ENCODE measurements at regions not wholly inside any gene's neighbourhood (a gene's known extent, or its start where the extent isn't known, plus 50 kb on each side); places are given as distances from the start of the nearest gene placed in this dataset.
"Not testable (repeated sequence)": the region's sequence is repeated elsewhere in the genome, so short reads cannot be mapped to it uniquely, and the experiment has no call there.

DNA sequence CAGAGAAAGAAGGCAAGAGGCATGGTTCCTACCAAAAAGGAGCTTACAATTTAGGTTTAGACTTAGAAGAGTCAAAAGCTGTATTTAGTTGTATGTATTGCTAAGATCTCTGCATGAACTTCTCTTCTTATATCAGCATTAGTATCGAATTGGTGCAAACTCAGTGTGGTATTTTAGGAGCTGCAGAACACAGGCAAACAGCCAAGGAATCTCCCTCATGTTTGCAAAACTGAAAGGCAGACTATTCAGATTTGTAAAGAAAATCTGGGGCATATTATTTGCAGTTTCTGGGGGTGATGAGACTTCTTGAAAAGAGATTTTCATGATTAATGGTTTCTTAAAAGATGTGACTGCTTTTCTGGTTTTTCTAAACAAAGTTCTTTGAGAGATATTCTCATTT is 252.7 kb downstream of the CEMIP2 start:
- H3K4me3 ChIP-seq (ENCODE audit: low read depth, low read length), result no peak overlapping the region
- no peak for TF ChIP-seq POLR2A (IDR thresholded peaks at IDR 0.05; ENCODE audit: extremely low read depth, insufficient read length)

DNA sequence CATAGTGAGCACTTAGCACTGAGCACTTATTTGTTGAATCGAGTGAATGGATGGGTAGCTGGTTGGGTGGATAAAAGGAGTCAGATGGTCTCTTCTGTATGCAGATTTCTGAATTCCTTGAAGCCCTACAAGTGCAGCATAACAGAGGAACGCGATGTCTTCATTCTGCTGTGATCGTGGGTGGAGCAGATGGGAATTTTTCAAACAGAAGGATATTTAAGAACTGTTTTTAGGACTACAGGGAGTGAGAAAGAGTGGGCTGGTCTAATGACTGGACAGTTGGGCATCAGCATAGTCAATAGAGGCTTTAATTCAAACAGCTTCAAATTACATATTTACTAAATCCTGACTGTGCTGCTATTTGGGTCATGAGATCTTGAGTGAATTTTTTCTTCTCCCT is 253.2 kb downstream of the CEMIP2 start:
- no peak overlapping the region for H3K4me3 ChIP-seq (ENCODE audit: low read depth, low read length)
- TF ChIP-seq POLR2A (IDR thresholded peaks at IDR 0.05; ENCODE audit: extremely low read depth, insufficient read length) (no peak), MYC (IDR thresholded peaks at IDR 0.05; ENCODE audit: low read depth, low read length) (no peak), MAX (IDR thresholded peaks at IDR 0.05; ENCODE audit: low read depth, low read length) (no peak)
- TF ChIP-seq, protein P1, sequence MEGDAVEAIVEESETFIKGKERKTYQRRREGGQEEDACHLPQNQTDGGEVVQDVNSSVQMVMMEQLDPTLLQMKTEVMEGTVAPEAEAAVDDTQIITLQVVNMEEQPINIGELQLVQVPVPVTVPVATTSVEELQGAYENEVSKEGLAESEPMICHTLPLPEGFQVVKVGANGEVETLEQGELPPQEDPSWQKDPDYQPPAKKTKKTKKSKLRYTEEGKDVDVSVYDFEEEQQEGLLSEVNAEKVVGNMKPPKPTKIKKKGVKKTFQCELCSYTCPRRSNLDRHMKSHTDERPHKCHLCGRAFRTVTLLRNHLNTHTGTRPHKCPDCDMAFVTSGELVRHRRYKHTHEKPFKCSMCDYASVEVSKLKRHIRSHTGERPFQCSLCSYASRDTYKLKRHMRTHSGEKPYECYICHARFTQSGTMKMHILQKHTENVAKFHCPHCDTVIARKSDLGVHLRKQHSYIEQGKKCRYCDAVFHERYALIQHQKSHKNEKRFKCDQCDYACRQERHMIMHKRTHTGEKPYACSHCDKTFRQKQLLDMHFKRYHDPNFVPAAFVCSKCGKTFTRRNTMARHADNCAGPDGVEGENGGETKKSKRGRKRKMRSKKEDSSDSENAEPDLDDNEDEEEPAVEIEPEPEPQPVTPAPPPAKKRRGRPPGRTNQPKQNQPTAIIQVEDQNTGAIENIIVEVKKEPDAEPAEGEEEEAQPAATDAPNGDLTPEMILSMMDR (IDR thresholded peaks at IDR 0.05; ENCODE audit: low read depth, low read length), result no peak
- DNase-seq (ENCODE audit: low read depth), result no peak

More for the DNA sequence above, 252.7 kb downstream of the CEMIP2 start:
- DNase-seq (ENCODE audit: low read depth), result no peak

DNA sequence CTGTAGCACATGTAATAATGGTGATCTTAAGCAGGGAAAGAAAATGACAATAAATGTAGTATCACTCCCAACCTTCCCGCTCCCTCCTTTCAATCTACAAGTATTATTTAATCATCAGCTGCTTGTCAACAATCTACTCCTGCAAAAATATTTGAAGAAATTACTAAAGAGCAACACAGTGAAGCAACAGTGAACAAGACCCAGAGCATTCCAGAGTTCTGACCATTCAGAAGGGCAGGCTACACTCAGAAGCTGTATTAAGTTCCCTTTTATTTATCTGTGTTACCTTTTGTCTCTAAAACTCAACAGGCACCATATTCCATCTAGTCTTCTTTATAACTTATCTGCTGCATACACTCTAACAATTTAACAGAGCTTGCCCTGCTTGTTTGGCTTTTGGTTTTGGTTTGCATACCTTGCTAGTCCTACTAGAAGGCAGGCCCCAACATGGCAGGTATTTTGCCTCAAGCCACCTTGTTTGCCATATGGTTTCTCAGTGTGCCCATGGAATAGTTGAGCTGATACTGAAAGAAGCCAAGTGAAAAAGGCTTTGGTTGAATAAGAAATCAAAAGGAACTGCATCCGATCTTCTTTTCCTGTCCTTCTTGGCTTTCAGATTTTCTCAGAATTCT is 253.9 kb downstream of the CEMIP2 start:
- DNase-seq (ENCODE audit: low read depth), result no peak
- no peak for TF ChIP-seq MAX (IDR thresholded peaks at IDR 0.05; ENCODE audit: low read depth, low read length)
- TF ChIP-seq MYC (IDR thresholded peaks at IDR 0.05; ENCODE audit: low read depth, low read length), result no peak
- TF ChIP-seq POLR2A (IDR thresholded peaks at IDR 0.05; ENCODE audit: extremely low read depth, insufficient read length), result no peak
- TF ChIP-seq, protein P1 (IDR thresholded peaks at IDR 0.05; ENCODE audit: low read depth, low read length), result no peak
- H3K4me3 ChIP-seq (ENCODE audit: low read depth, low read length), result no peak overlapping the region

- H3K4me3 ChIP-seq (ENCODE audit: low read depth, low read length), result no peak overlapping the region
- no peak for TF ChIP-seq MAX (IDR thresholded peaks at IDR 0.05; ENCODE audit: low read depth, low read length)
- no peak for TF ChIP-seq POLR2A (IDR thresholded peaks at IDR 0.05; ENCODE audit: extremely low read depth, insufficient read length)
- TF ChIP-seq, protein P1 (IDR thresholded peaks at IDR 0.05; ENCODE audit: low read depth, low read length), result no peak
- no peak for TF ChIP-seq MYC (IDR thresholded peaks at IDR 0.05; ENCODE audit: low read depth, low read length)
- DNase-seq (ENCODE audit: low read depth), result no peak
Observed at GRCh38 chr9:71509054-71509453, 259.3 kb downstream of the CEMIP2 start.

DNA sequence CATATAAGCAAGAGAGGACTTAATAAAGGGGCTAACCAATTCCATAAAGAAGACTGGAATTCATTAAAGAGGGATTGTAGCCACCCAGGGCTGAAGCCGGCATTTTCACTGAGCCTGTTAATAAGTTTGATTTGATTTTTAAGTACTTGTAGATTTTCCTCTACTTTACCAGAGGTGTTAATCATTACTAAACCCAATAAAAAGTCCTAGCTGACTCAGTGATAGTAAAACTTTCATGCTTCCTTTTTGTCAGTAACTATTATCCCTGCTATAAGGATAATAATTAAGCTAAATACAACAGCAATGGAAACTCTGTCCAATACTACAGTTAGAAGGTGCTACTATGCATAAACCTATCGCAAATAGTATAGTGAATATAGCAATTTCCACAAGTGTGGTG is 260.2 kb downstream of the CEMIP2 start:
- H3K4me3 ChIP-seq (ENCODE audit: low read depth, low read length); DNase-seq (ENCODE audit: low read depth): not testable (repeated sequence)

GRCh38 chr9:71506821-71507220 is 261.5 kb downstream of the CEMIP2 start:
- no peak overlapping the region for H3K4me3 ChIP-seq (ENCODE audit: low read depth, low read length)
- DNase-seq (ENCODE audit: low read depth), result peak; percentile 23
- TF ChIP-seq MAX (IDR thresholded peaks at IDR 0.05; ENCODE audit: low read depth, low read length), result no peak
- TF ChIP-seq POLR2A (IDR thresholded peaks at IDR 0.05; ENCODE audit: extremely low read depth, insufficient read length), result no peak
- TF ChIP-seq, protein P1 (IDR thresholded peaks at IDR 0.05; ENCODE audit: low read depth, low read length), result no peak
- TF ChIP-seq MYC (IDR thresholded peaks at IDR 0.05; ENCODE audit: low read depth, low read length), result no peak

- no peak for DNase-seq (ENCODE audit: low read depth)
- H3K4me3 ChIP-seq (ENCODE audit: low read depth, low read length), result no peak overlapping the region
Observed at GRCh38 chr9:71504636-71505035, 263.7 kb downstream of the CEMIP2 start.

More at GRCh38 chr9:71504636-71505035, 263.7 kb downstream of the CEMIP2 start:
- TF ChIP-seq MAX (IDR thresholded peaks at IDR 0.05; ENCODE audit: low read depth, low read length), result no peak
- TF ChIP-seq POLR2A (IDR thresholded peaks at IDR 0.05; ENCODE audit: extremely low read depth, insufficient read length), result no peak
- TF ChIP-seq, protein P1 (IDR thresholded peaks at IDR 0.05; ENCODE audit: low read depth, low read length), result no peak
- no peak for TF ChIP-seq MYC (IDR thresholded peaks at IDR 0.05; ENCODE audit: low read depth, low read length)

Data from NB4 (cell line).